ENCODE measurements at regions not wholly inside any gene's neighbourhood (a gene's known extent, or its start where the extent isn't known, plus 50 kb on each side); places are given as distances from the start of the nearest gene placed in this dataset.
"Not testable (repeated sequence)": the region's sequence is repeated elsewhere in the genome, so short reads cannot be mapped to it uniquely, and the experiment has no call there.

- Histone ChIP-seq H3K79me2 (ENCODE audit: insufficient read depth, low read length) (no peaks in the 10 kb centered on the region), H3K9ac (ENCODE audit: insufficient read depth, low read length, poor library complexity, severe bottlenecking) (no peak overlapping the region)
- WGBS (ENCODE audit: insufficient coverage) = 41% methylated on average over 4 of the region's 4 CpGs
These were observed 133.4 kb upstream of the UBE3A start for GRCh38 chr15:25572191-25572590.

GRCh38 chr15:25568751-25569150, 129.9 kb upstream of the UBE3A start:
- WGBS (ENCODE audit: insufficient coverage) = 97% methylated on average over 7 of the region's 7 CpGs
- H3K4me3 Mint-ChIP-seq = no peak overlapping the region

More at GRCh38 chr15:25572191-25572590, 133.4 kb upstream of the UBE3A start:
- Histone ChIP-seq H4K20me1 (ENCODE audit: insufficient read depth, low read length) (no peaks in the 10 kb centered on the region), H3K4me1 (ENCODE audit: control insufficient read depth in 1 of 2, insufficient read depth in 2 of 2, low read length in 2 of 2) (no peaks in the 10 kb centered on the region), H3K4me2 (replicated peaks; ENCODE audit: extremely low read depth, low read length, poor library complexity, severe bottlenecking) (no peak overlapping the region), H2AFZ (ENCODE audit: insufficient read depth, low read depth, low read length, poor library complexity, severe bottlenecking) (no peak overlapping the region), H3K4me3 (replicated peaks in 1 of 3; ENCODE audit: low read depth in 2 of 3, low read length in 3 of 3) (no peak overlapping the region), H3K27me3 (ENCODE audit: control insufficient read depth in 2 of 2, insufficient read depth in 2 of 2, low read length in 2 of 2) (no peaks in the 10 kb centered on the region), H3K9me3 (replicated peaks in 1 of 2; ENCODE audit: control insufficient read depth in 1 of 2, insufficient read depth in 1 of 2, low read length in 2 of 2) (peaks cover 33 to 35% of the 10 kb centered on the region in 2 donors), H3K27ac (ENCODE audit: low read depth in 1 of 2, low read length in 2 of 2) (no peak overlapping the region), H3K36me3 (replicated peaks in 1 of 2; ENCODE audit: control insufficient read depth in 1 of 2, insufficient read depth in 2 of 2, low read length in 2 of 2) (no peaks in the 10 kb centered on the region)
- no peaks in the 10 kb centered on the region for H3K4me1 Mint-ChIP-seq
- no peaks in the 10 kb centered on the region for H3K36me3 Mint-ChIP-seq
- no peak for TF ChIP-seq CTCF (IDR thresholded peaks at IDR 0.05)
- no peak overlapping the region for H3K4me3 Mint-ChIP-seq
- no peak for DNase-seq
- intact Hi-C loops (cut with micrococcal nuclease) = no loop called here
- no peaks in the 10 kb centered on the region for H3K27me3 Mint-ChIP-seq (ENCODE audit: low read depth in 3 of 3)
- peaks cover 4 to 33% (median 18%) of the 10 kb centered on the region in 7 donors for H3K9me3 Mint-ChIP-seq
- H3K27ac Mint-ChIP-seq = no peak overlapping the region

GRCh38 chr15:25566545-25566944, 127.7 kb upstream of the UBE3A start:
- intact Hi-C loops (cut with micrococcal nuclease); H3K27ac Mint-ChIP-seq: not testable (repeated sequence)
- H3K9me3 Mint-ChIP-seq = peaks cover 7 to 42% (median 36%) of the 10 kb centered on the region in 7 donors

More at GRCh38 chr15:25568751-25569150, 129.9 kb upstream of the UBE3A start:
- no peak for DNase-seq
- Histone ChIP-seq H3K4me2 (replicated peaks; ENCODE audit: extremely low read depth, low read length, poor library complexity, severe bottlenecking) (no peak overlapping the region), H3K9me3 (replicated peaks in 1 of 2; ENCODE audit: control insufficient read depth in 1 of 2, insufficient read depth in 1 of 2, low read length in 2 of 2) (peaks cover 52 to 54% of the 10 kb centered on the region in 2 donors), H4K20me1 (ENCODE audit: insufficient read depth, low read length) (no peaks in the 10 kb centered on the region), H3K79me2 (ENCODE audit: insufficient read depth, low read length) (no peaks in the 10 kb centered on the region), H3K27ac (ENCODE audit: low read depth in 1 of 2, low read length in 2 of 2) (no peak overlapping the region), H3K9ac (ENCODE audit: insufficient read depth, low read length, poor library complexity, severe bottlenecking) (no peak overlapping the region), H3K4me1 (ENCODE audit: control insufficient read depth in 1 of 2, insufficient read depth in 2 of 2, low read length in 2 of 2) (no peaks in the 10 kb centered on the region), H3K4me3 (replicated peaks in 1 of 3; ENCODE audit: low read depth in 2 of 3, low read length in 3 of 3) (no peak overlapping the region), H2AFZ (ENCODE audit: insufficient read depth, low read depth, low read length, poor library complexity, severe bottlenecking) (no peak overlapping the region), H3K36me3 (replicated peaks in 1 of 2; ENCODE audit: control insufficient read depth in 1 of 2, insufficient read depth in 2 of 2, low read length in 2 of 2) (no peaks in the 10 kb centered on the region), H3K27me3 (ENCODE audit: control insufficient read depth in 2 of 2, insufficient read depth in 2 of 2, low read length in 2 of 2) (no peaks in the 10 kb centered on the region)
- no peaks in the 10 kb centered on the region for H3K4me1 Mint-ChIP-seq
- H3K36me3 Mint-ChIP-seq = no peaks in the 10 kb centered on the region
- no peak overlapping the region for H3K27ac Mint-ChIP-seq
- H3K27me3 Mint-ChIP-seq (ENCODE audit: low read depth in 3 of 3) = no peaks in the 10 kb centered on the region
- peaks cover 8 to 40% (median 27%) of the 10 kb centered on the region in 7 donors for H3K9me3 Mint-ChIP-seq
- intact Hi-C loops (cut with micrococcal nuclease) = no loop called here
- no peak for TF ChIP-seq CTCF (IDR thresholded peaks at IDR 0.05)

More at GRCh38 chr15:25566545-25566944, 127.7 kb upstream of the UBE3A start:
- not testable (repeated sequence) for H3K4me3 Mint-ChIP-seq; H4K20me1 ChIP-seq (ENCODE audit: insufficient read depth, low read length); H3K4me2 ChIP-seq (replicated peaks; ENCODE audit: extremely low read depth, low read length, poor library complexity, severe bottlenecking); H3K27me3 ChIP-seq (ENCODE audit: control insufficient read depth in 2 of 2, insufficient read depth in 2 of 2, low read length in 2 of 2); H3K36me3 ChIP-seq (replicated peaks in 1 of 2; ENCODE audit: control insufficient read depth in 1 of 2, insufficient read depth in 2 of 2, low read length in 2 of 2); H3K79me2 ChIP-seq (ENCODE audit: insufficient read depth, low read length); H3K4me1 ChIP-seq (ENCODE audit: control insufficient read depth in 1 of 2, insufficient read depth in 2 of 2, low read length in 2 of 2); DNase-seq; H3K27ac ChIP-seq (ENCODE audit: low read depth in 1 of 2, low read length in 2 of 2); H3K9ac ChIP-seq (ENCODE audit: insufficient read depth, low read length, poor library complexity, severe bottlenecking); H3K4me1 Mint-ChIP-seq; H3K4me3 ChIP-seq (replicated peaks in 1 of 3; ENCODE audit: low read depth in 2 of 3, low read length in 3 of 3); H2AFZ ChIP-seq (ENCODE audit: insufficient read depth, low read depth, low read length, poor library complexity, severe bottlenecking); H3K36me3 Mint-ChIP-seq; H3K27me3 Mint-ChIP-seq (ENCODE audit: low read depth in 3 of 3)
- H3K9me3 ChIP-seq (replicated peaks in 1 of 2; ENCODE audit: control insufficient read depth in 1 of 2, insufficient read depth in 1 of 2, low read length in 2 of 2) = peaks cover 57 to 62% of the 10 kb centered on the region in 2 donors
- WGBS (ENCODE audit: insufficient coverage) = 69% methylated on average over 6 of the region's 6 CpGs

Measured in CD14-positive monocyte (primary cell).